SH-SY5Y (cell line): ENCODE measurements at regions not wholly inside any gene's neighbourhood (a gene's known extent, or its start where the extent isn't known, plus 50 kb on each side); places are given as distances from the start of the nearest gene placed in this dataset.

Experiments used
- GATA2 ChIP-seq: IDR thresholded peaks from 2 replicates; pipeline ENCODE4 v1.6.1; 2011; ENCODE audit warnings: mild to moderate bottlenecking, low read depth, low read length
- GATA3 ChIP-seq: IDR thresholded peaks from 2 replicates; pipeline ENCODE4 v1.6.1; 2011; ENCODE audit warnings: low read depth, mild to moderate bottlenecking, low read length, moderate library complexity

- no peak for TF ChIP-seq GATA2
- no peak for TF ChIP-seq GATA3
Observed at GRCh38 chr17:36842231-36842819, 95.0 kb upstream of the LHX1 start.

- TF ChIP-seq GATA2, result no peak
- TF ChIP-seq GATA3, result no peak
Observed at GRCh38 chr17:36842963-36843558, 94.2 kb upstream of the LHX1 start.

DNA sequence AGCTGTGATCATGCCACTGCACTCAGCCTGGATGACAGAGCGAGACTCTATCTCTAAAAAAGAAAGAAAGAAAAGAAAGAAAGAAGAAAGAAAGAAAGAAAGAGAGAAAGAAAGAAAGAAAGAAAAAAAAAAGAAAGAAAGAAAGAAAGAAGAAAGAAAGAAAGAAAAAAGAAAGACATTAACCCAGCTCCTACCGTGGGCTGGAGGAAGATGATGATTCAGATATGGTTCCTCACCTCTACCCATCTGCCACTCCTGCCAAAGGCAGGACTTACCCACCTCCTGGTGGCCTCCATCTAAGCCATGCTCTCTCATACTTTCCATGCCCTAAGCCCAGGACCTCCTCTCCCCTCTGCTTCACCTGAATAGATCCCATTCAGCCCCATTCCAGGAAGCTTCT lies 93.3 kb upstream of the LHX1 start:
- TF ChIP-seq GATA3 (no peak), GATA2 (no peak)

GRCh38 chr17:36844601-36845000 lies 92.7 kb upstream of the LHX1 start:
- TF ChIP-seq GATA2 (no peak), GATA3 (no peak)

GRCh38 chr17:36845916-36846315 lies 91.4 kb upstream of the LHX1 start:
- TF ChIP-seq GATA3 (no peak), GATA2 (no peak)

GRCh38 chr17:36846410-36847292 lies 90.6 kb upstream of the LHX1 start:
- TF ChIP-seq GATA2 (0 out of 2 replicates have a peak, but pooled peaks have one; percentile 24), GATA3 (no peak)

- no peak for TF ChIP-seq GATA3
- no peak for TF ChIP-seq GATA2
Observed at GRCh38 chr17:36848008-36848902, 89.0 kb upstream of the LHX1 start.

GRCh38 chr17:36849871-36850348 lies 87.4 kb upstream of the LHX1 start:
- TF ChIP-seq GATA2 (no peak), GATA3 (no peak)

DNA sequence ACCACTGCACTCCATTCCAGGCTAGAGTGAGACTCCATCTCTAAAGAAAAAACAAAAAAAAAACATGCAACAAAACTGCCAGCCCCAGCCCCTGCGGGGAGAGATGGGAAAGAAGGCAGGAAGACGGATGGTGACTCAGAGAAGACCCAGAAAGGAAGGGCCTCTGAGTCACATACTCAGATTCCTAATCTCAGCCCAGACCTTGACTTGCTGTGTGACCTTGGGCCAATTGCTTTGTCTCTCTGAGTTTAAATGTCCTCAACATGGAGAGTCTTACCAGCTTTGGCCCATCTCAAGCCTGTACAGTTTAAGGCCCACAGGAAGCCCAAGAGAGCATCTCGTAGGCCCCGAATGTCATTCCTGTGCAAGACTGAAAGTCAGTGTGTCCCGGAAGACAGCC lies 86.5 kb upstream of the LHX1 start:
- TF ChIP-seq GATA3 (no peak), GATA2 (no peak)

DNA sequence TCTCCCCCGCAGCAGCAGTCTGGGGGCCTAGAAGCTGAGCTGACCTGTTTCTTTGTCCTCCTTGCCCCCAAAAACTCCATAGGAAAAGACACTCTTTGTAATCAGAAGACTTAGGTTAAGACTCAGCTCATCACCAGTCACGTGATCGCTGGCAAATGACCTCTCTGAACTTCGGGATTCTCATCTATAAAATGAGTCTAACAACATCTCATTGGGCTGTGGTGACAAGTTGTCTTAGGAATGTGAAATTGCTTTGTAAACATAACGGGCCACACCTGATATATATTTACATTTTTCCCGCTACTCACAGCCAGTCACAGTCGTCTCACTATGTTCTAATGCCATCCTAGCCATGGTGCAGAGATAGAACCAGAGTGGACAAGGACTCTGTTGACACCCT lies 86.0 kb upstream of the LHX1 start:
- TF ChIP-seq GATA2 (no peak), GATA3 (no peak)

DNA sequence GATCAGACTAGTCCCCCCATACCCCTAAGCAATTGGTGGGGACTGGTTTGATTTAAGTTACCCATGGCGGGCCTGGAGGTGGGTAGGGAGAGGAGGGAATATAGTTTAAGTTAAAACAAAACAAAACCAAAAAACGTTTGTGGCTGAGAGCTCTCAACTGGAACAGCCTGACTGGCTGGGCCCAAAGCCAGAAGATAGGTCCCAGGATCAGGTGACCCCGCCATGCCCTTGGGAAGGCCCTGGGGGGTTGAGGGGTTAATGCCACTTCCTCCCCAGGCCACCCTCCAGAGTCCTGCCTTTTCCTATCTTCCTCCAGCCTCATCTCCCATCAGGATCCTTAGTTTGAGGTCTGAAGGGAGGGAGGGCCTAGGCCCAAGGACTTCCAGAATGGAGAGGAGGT lies 82.3 kb upstream of the LHX1 start:
- TF ChIP-seq GATA2 (no peak), GATA3 (no peak)

- TF ChIP-seq GATA3 (no peak), GATA2 (no peak)
Observed at GRCh38 chr17:36855459-36855858, 81.8 kb upstream of the LHX1 start.

- TF ChIP-seq GATA2 (no peak), GATA3 (no peak)
Observed at GRCh38 chr17:36856222-36856621, 81.1 kb upstream of the LHX1 start.
